ENCODE measurements at regions not wholly inside any gene's neighbourhood (a gene's known extent, or its start where the extent isn't known, plus 50 kb on each side); places are given as distances from the start of the nearest gene placed in this dataset.

GRCh38 chr20:10771435-10772140, 97.8 kb upstream of the JAG1 start:
- DNase-seq, result no peak

- no peak for DNase-seq
These were observed 100.7 kb upstream of the JAG1 start for GRCh38 chr20:10774357-10774943.

GRCh38 chr20:10777710-10778109, 103.9 kb upstream of the JAG1 start:
- no peak for DNase-seq

GRCh38 chr20:10779911-10780310, 106.1 kb upstream of the JAG1 start:
- DNase-seq, result no peak

GRCh38 chr20:10780901-10781300, 107.1 kb upstream of the JAG1 start:
- DNase-seq, result no peak

- DNase-seq, result no peak
These were observed 107.7 kb upstream of the JAG1 start for GRCh38 chr20:10781526-10781925.

- DNase-seq, result no peak
These were observed 110.1 kb upstream of the JAG1 start for GRCh38 chr20:10783707-10784553.

GRCh38 chr20:10784554-10785183, 110.9 kb upstream of the JAG1 start:
- no peak for DNase-seq

GRCh38 chr20:10786678-10787077, 112.9 kb upstream of the JAG1 start:
- no peak for DNase-seq

- no peak for DNase-seq
These were observed 114.3 kb upstream of the JAG1 start for GRCh38 chr20:10788055-10788454.

- DNase-seq, result no peak
These were observed 115.1 kb upstream of the JAG1 start for GRCh38 chr20:10788877-10789276.

- no peak for DNase-seq
These were observed 115.6 kb upstream of the JAG1 start for GRCh38 chr20:10789386-10789785.

GRCh38 chr20:10790013-10790412, 116.2 kb upstream of the JAG1 start:
- no peak for DNase-seq

- DNase-seq, result no peak
These were observed 118.5 kb upstream of the JAG1 start for GRCh38 chr20:10792291-10792690.

- DNase-seq, result no peak
These were observed 120.0 kb upstream of the JAG1 start for GRCh38 chr20:10793766-10794165.

- DNase-seq, result no peak
These were observed 121.0 kb upstream of the JAG1 start for GRCh38 chr20:10794765-10795164.

GRCh38 chr20:10795286-10796026, 121.7 kb upstream of the JAG1 start:
- no peak for DNase-seq

- no peak for DNase-seq
These were observed 125.0 kb upstream of the JAG1 start for GRCh38 chr20:10798811-10799210.

- DNase-seq, result no peak
These were observed 125.9 kb upstream of the JAG1 start for GRCh38 chr20:10799735-10800134.

GRCh38 chr20:10800288-10800687, 126.5 kb upstream of the JAG1 start:
- no peak for DNase-seq

- no peak for DNase-seq
These were observed 128.4 kb upstream of the JAG1 start for GRCh38 chr20:10802236-10802635.

GRCh38 chr20:10805764-10806163, 132.0 kb upstream of the JAG1 start:
- DNase-seq, result no peak

GRCh38 chr20:10806539-10806938, 132.7 kb upstream of the JAG1 start:
- no peak for DNase-seq
